ENCODE measurements at regions not wholly inside any gene's neighbourhood (a gene's known extent, or its start where the extent isn't known, plus 50 kb on each side); places are given as distances from the start of the nearest gene placed in this dataset.

DNA sequence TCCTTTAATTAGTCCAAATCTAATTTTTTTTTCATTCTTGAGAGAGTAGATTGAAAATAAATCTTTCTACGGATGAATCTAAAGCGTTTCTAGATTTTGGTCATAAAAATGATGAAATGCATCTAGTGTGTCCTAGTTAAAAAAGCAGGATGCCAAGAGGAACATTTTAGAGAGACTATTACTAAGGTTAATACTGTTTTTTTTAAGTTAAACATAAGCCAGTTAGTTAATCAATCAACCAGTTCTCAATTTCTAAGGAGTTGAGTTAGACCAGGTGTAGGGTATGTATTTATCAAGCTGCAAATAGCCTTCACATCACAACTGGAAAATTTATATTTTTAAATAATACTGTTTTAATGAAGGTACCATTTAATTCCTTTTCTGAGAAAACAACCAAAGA is 679.5 kb upstream of the IGFBP7 start:
- intact Hi-C loops (cut with micrococcal nuclease; ENCODE audit: unreplicated experiment): no loop called here
- Mint-ChIP-seq H3K4me3 (ENCODE audit: unreplicated experiment) (no peak overlapping the region), H3K9me3 (ENCODE audit: unreplicated experiment) (no peaks in the 10 kb centered on the region), H3K36me3 (ENCODE audit: insufficient read depth, unreplicated experiment) (no peaks in the 10 kb centered on the region), H3K27ac (ENCODE audit: unreplicated experiment) (no peak overlapping the region), H3K27me3 (ENCODE audit: insufficient read depth, unreplicated experiment) (no peaks in the 10 kb centered on the region), H3K4me1 (ENCODE audit: low read depth, unreplicated experiment) (no peaks in the 10 kb centered on the region)
- ChIA-PET CTCF (no interaction called here), POLR2A (no interaction called here)
- TF ChIP-seq, protein P1, sequence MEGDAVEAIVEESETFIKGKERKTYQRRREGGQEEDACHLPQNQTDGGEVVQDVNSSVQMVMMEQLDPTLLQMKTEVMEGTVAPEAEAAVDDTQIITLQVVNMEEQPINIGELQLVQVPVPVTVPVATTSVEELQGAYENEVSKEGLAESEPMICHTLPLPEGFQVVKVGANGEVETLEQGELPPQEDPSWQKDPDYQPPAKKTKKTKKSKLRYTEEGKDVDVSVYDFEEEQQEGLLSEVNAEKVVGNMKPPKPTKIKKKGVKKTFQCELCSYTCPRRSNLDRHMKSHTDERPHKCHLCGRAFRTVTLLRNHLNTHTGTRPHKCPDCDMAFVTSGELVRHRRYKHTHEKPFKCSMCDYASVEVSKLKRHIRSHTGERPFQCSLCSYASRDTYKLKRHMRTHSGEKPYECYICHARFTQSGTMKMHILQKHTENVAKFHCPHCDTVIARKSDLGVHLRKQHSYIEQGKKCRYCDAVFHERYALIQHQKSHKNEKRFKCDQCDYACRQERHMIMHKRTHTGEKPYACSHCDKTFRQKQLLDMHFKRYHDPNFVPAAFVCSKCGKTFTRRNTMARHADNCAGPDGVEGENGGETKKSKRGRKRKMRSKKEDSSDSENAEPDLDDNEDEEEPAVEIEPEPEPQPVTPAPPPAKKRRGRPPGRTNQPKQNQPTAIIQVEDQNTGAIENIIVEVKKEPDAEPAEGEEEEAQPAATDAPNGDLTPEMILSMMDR (IDR thresholded peaks at IDR 0.05; ENCODE audit: insufficient read depth in 1 of 2, low read depth in 1 of 2, low read length in 1 of 2, severe bottlenecking in 1 of 2, unreplicated experiment in 1 of 2): no peak
- H3K4me3 ChIP-seq (ENCODE audit: low read depth, low read length): no peak overlapping the region
- no peaks in the 10 kb centered on the region for H3K4me1 ChIP-seq
- H3K9me3 ChIP-seq: no peaks in the 10 kb centered on the region
- DNase-seq: no peak
- H3K36me3 ChIP-seq (ENCODE audit: control insufficient read depth, insufficient read depth, low read length): no peaks in the 10 kb centered on the region
- H3K27me3 ChIP-seq (replicated peaks; ENCODE audit: control insufficient read depth, insufficient read depth, low read length): no peaks in the 10 kb centered on the region
- no TSS peak for BruUV-seq (replicated peaks)

DNA sequence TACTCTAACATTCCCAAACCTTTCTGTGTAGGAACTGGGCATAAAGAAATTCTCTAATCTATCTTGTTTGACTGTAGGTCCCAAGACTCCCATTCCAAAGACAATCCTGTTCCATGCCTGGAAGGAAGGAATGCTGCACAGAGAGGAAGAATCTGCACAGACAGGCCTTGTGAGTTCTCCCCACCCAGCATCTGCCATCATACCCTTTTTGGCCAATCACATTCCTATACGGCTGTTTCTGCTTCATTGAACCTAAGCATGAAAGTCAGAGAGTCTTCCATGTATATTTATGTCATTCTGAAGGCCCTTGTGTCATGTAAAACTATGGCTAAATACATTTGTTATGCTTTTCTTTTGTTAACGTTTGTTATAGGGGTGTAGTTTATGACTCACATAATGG is 667.7 kb upstream of the IGFBP7 start:
- ChIA-PET POLR2A (no interaction called here), CTCF (no interaction called here)
- Mint-ChIP-seq H3K27me3 (ENCODE audit: insufficient read depth, unreplicated experiment) (peaks cover 6% of the 10 kb centered on the region), H3K4me1 (ENCODE audit: low read depth, unreplicated experiment) (no peaks in the 10 kb centered on the region), H3K27ac (ENCODE audit: unreplicated experiment) (no peak overlapping the region), H3K36me3 (ENCODE audit: insufficient read depth, unreplicated experiment) (no peaks in the 10 kb centered on the region), H3K9me3 (ENCODE audit: unreplicated experiment) (no peaks in the 10 kb centered on the region), H3K4me3 (ENCODE audit: unreplicated experiment) (no peak overlapping the region)
- H3K27me3 ChIP-seq (replicated peaks; ENCODE audit: control insufficient read depth, insufficient read depth, low read length): no peaks in the 10 kb centered on the region
- no peaks in the 10 kb centered on the region for H3K9me3 ChIP-seq
- H3K36me3 ChIP-seq (ENCODE audit: control insufficient read depth, insufficient read depth, low read length): no peaks in the 10 kb centered on the region
- DNase-seq: no peak
- TF ChIP-seq, protein P1 (IDR thresholded peaks at IDR 0.05; ENCODE audit: insufficient read depth in 1 of 2, low read depth in 1 of 2, low read length in 1 of 2, severe bottlenecking in 1 of 2, unreplicated experiment in 1 of 2): no peak
- intact Hi-C loops (cut with micrococcal nuclease; ENCODE audit: unreplicated experiment): no loop called here
- no peaks in the 10 kb centered on the region for H3K4me1 ChIP-seq
- no TSS peak for BruUV-seq (replicated peaks)
- no peak overlapping the region for H3K4me3 ChIP-seq (ENCODE audit: low read depth, low read length)

DNA sequence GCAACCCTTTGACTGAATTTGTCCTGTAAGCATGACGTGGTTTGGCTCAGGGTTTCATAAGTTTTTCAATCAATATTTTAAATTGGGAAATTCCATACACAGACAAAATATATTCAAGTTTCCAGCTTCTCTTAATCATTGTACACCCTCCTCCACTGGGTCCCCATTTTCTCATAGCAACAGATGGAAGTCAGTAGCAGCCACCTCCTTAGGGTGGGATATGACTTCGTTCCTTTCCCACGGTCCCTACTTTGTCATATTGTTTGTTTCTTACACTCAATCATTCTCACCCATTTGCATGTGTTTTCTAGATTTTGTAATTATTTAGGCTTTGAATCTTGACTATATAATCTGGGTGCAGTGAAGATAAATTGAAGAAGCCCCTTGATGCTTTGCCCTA is 664.5 kb upstream of the IGFBP7 start:
- no peaks in the 10 kb centered on the region for H3K9me3 ChIP-seq
- TF ChIP-seq, protein P1 (IDR thresholded peaks at IDR 0.05; ENCODE audit: insufficient read depth in 1 of 2, low read depth in 1 of 2, low read length in 1 of 2, severe bottlenecking in 1 of 2, unreplicated experiment in 1 of 2): no peak
- H3K36me3 ChIP-seq (ENCODE audit: control insufficient read depth, insufficient read depth, low read length): no peaks in the 10 kb centered on the region
- no peaks in the 10 kb centered on the region for H3K36me3 Mint-ChIP-seq (ENCODE audit: insufficient read depth, unreplicated experiment)
- H3K4me1 Mint-ChIP-seq (ENCODE audit: low read depth, unreplicated experiment): no peaks in the 10 kb centered on the region
- no peak for DNase-seq
- POLR2A ChIA-PET: no interaction called here
- no peak overlapping the region for H3K27ac Mint-ChIP-seq (ENCODE audit: unreplicated experiment)
- H3K27me3 Mint-ChIP-seq (ENCODE audit: insufficient read depth, unreplicated experiment): peaks cover 6% of the 10 kb centered on the region
- intact Hi-C loops (cut with micrococcal nuclease; ENCODE audit: unreplicated experiment): no loop called here
- CTCF ChIA-PET: no interaction called here
- no peaks in the 10 kb centered on the region for H3K27me3 ChIP-seq (replicated peaks; ENCODE audit: control insufficient read depth, insufficient read depth, low read length)
- H3K4me1 ChIP-seq: no peaks in the 10 kb centered on the region
- BruUV-seq (replicated peaks): no TSS peak
- no peak overlapping the region for H3K4me3 ChIP-seq (ENCODE audit: low read depth, low read length)
- H3K9me3 Mint-ChIP-seq (ENCODE audit: unreplicated experiment): no peaks in the 10 kb centered on the region
- no peak overlapping the region for H3K4me3 Mint-ChIP-seq (ENCODE audit: unreplicated experiment)

Measured in Caco-2 (cell line).